Stomach (tissue), 8 donors: ENCODE measurements at regions not wholly inside any gene's neighbourhood (a gene's known extent, or its start where the extent isn't known, plus 50 kb on each side); places are given as distances from the start of the nearest gene placed in this dataset.

Source experiments
- DNase-seq, 2 donors: peaks; one replicate each; pipeline versions ENCODE4 v3.0.0 to v3.0.0-alpha.2; 2013 to 2019
- H3K27ac ChIP-seq, 5 donors: fragments of 200-600 bp in 4 of 5; sonication (generic) in 4 of 5; one replicate each; pipeline ENCODE4 v1.5.1; 2013 to 2019; ENCODE audit warnings: mild to moderate bottlenecking in 1 of 5, moderate library complexity in 1 of 5
- H3K27me3 ChIP-seq, 3 donors: fragments of 200-600 bp; sonication (generic); one replicate each; pipeline ENCODE4 v1.5.1; 2017 to 2019; ENCODE audit warnings: mixed run types in 1 of 3
- H3K36me3 ChIP-seq, 4 donors: fragments of 200-600 bp; sonication (generic); 1 replicate in 3 of 4; 2 replicates in 1 of 4; pipeline ENCODE4 v1.5.1; 2016 to 2019
- H3K4me1 ChIP-seq, 4 donors: fragments of 200-600 bp; sonication (generic); one replicate each; pipeline ENCODE4 v1.5.1; 2016 to 2019
- H3K4me3 ChIP-seq, 4 donors: fragments of 200-600 bp; sonication (generic) in 3 of 4; one replicate each; pipeline ENCODE4 v1.5.1; 2016 to 2019; ENCODE audit warnings: mild to moderate bottlenecking in 1 of 4
- H3K9me3 ChIP-seq, 4 donors: fragments of 200-600 bp; sonication (generic); one replicate each; pipeline ENCODE4 v1.5.1; 2016 to 2019
- EP300 ChIP-seq: sonication (generic); formaldehyde crosslinking; IDR thresholded peaks from one replicate; pipeline ENCODE4 v1.6.1; 2017; ENCODE audit warnings: antibody characterized with exemption
- POLR2A ChIP-seq, 4 donors: fragments of 450-650 bp; IDR thresholded peaks; one replicate each; pipeline ENCODE4 v1.6.1; 2016; ENCODE audit warnings: antibody characterized with exemption in 4 of 4, control low read depth in 2 of 4, mild to moderate bottlenecking in 1 of 4, moderate library complexity in 1 of 4
- POLR2AphosphoS5 ChIP-seq, 3 donors: sonication (generic); formaldehyde crosslinking; IDR thresholded peaks; one replicate each; pipeline ENCODE4 v1.6.1; 2016; ENCODE audit warnings: antibody characterized with exemption in 3 of 3
- WGBS, 5 donors: extraction: QIAGEN DNeasy Blood & Tissue Kit in 3 of 5; methylation state at CpG; one replicate each; pipeline versions ENCODE4 v1.1.5 to v1.1.7; 2013 to 2018; 5-methylcytosine and 5-hydroxymethylcytosine counted together
- intact Hi-C: fragments of 100-400 bp; cut with DNase I; formaldehyde crosslinking; loops from one replicate; pipeline ENCODE4 v1.15.1; 2023; ENCODE audit warnings: low total_unique reads
- TF ChIP-seq, protein P1 (sequence below), 7 experiments: fragments of 450-650 bp in 4 of 7; fragments of 200-600 bp in 3 of 7; sonication (generic) in 3 of 7; IDR thresholded peaks; one replicate each; pipeline ENCODE4 v1.5.1; 2016 to 2019; ENCODE audit warnings: antibody characterized with exemption in 7 of 7, control low read depth in 2 of 7, mild to moderate bottlenecking in 1 of 7
- donor health status: healthy with polysubstance abuse.
- donor health status: Bipolar disorder and iron deficiency.
- donor health status: healthy.

DNA sequence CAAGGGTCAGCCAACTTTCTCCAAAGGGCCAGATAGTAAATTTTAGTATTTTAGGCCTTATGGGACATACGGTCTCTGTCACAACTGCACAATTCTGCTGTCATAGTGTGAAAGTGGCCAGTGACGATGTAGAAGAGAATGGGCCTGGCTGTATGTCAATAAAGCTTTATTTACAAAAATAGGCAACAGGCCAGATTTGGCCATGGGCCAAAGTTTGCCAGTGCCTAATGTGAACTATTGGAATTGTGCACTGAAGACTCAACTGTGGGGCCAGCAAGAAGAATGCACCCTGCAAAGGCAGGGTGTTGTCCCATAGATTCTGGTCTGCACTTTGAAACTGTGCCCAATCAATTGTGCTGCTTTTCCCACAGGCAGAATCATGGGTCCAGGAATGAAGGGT is 69.4 kb upstream of the PRR23E start:
- 66 to 81% (median 69%) methylated on average over 2 of the region's 2 CpGs for WGBS, 5 donors

DNA sequence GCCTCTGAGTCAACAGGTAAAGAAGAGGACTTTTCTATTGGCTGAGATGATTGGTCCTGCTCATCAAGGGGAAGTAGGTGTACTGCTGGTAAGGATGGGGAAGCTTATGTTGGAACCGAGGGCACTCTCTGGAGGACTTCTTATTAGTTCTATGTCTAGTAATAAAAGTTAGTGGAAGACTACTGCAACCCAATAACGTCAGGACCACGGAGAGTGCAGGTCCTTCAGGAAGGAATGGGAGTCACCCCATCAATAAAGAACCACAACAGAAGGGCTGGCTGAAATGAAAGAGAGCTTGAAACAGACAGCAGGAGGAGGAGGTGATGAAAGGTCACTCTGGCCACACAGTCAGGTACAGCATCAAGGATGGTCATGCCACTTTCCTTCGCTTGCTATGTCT is 68.8 kb upstream of the PRR23E start:
- Histone ChIP-seq H3K9me3 (no peaks in the 10 kb centered on the region), H3K27me3 (peaks cover 0 to 25% (median 0%) of the 10 kb centered on the region in 3 donors), H3K27ac (no peak overlapping the region), H3K4me1 (no peaks in the 10 kb centered on the region), H3K4me3 (no peak overlapping the region), H3K36me3 (no peaks in the 10 kb centered on the region)
- TF ChIP-seq, protein P1, sequence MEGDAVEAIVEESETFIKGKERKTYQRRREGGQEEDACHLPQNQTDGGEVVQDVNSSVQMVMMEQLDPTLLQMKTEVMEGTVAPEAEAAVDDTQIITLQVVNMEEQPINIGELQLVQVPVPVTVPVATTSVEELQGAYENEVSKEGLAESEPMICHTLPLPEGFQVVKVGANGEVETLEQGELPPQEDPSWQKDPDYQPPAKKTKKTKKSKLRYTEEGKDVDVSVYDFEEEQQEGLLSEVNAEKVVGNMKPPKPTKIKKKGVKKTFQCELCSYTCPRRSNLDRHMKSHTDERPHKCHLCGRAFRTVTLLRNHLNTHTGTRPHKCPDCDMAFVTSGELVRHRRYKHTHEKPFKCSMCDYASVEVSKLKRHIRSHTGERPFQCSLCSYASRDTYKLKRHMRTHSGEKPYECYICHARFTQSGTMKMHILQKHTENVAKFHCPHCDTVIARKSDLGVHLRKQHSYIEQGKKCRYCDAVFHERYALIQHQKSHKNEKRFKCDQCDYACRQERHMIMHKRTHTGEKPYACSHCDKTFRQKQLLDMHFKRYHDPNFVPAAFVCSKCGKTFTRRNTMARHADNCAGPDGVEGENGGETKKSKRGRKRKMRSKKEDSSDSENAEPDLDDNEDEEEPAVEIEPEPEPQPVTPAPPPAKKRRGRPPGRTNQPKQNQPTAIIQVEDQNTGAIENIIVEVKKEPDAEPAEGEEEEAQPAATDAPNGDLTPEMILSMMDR (IDR thresholded peaks at IDR 0.05), result no peak
- TF ChIP-seq EP300 (no peak), POLR2A (IDR thresholded peaks at IDR 0.05) (no peak), POLR2AphosphoS5 (IDR thresholded peaks at IDR 0.05) (no peak)
- intact Hi-C loops, result no loop called here
- WGBS, 5 donors, result 45 to 71% (median 57%) methylated on average over 4 of the region's 4 CpGs
- DNase-seq, result no peak

More for the DNA sequence above, 69.4 kb upstream of the PRR23E start:
- Histone ChIP-seq H3K4me1 (no peaks in the 10 kb centered on the region), H3K27me3 (peaks cover 0 to 25% (median 0%) of the 10 kb centered on the region in 3 donors), H3K4me3 (no peak overlapping the region), H3K9me3 (no peaks in the 10 kb centered on the region), H3K36me3 (no peaks in the 10 kb centered on the region), H3K27ac (no peak overlapping the region)
- no peak for TF ChIP-seq POLR2AphosphoS5 (IDR thresholded peaks at IDR 0.05)
- TF ChIP-seq, protein P1 (IDR thresholded peaks at IDR 0.05), result no peak
- TF ChIP-seq EP300, result no peak
- TF ChIP-seq POLR2A (IDR thresholded peaks at IDR 0.05), result no peak
- peak in 1 of 2 donors; percentile 17 for DNase-seq
- intact Hi-C loops, result no loop called here

DNA sequence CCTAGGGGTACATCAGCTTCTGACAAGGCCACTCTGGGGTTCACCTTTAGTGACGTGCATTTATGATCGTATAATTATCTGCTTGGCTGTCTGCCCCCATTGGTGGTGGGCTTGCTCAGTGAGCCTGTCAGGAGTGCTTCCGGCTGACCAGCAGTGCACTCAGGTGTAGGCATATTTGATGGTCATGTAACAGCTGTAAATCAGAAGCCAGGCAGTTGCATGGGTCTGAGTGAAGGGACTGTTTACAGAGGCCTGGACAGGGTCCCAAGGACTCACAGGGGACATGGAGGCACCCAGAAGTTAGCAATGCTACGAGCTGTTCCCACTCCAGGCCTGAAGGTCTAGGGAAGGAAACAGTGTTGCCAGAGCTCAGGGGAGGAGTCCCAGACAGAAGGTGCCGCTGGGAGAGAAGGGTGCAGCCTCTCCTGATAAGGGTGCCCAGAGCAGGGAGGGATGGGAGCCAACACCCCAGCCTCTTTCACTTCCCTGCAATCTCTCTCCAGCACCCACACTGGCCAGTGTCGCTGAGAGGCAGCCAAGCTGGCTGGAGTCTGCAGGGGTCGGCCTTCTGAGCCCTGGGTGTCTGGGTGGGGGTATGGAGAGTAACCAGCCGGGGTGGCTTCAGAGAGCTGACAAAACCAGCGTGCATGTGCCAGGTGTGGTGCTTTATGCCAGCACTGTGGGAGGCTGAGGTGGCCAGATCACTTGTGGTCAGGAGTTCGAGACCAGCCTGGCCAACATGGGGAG is 61.3 kb upstream of the PRR23E start:
- intact Hi-C loops, result no loop called here
- H3K36me3 ChIP-seq, result no peaks in the 10 kb centered on the region
- 45 to 70% (median 57%) methylated on average over 7 to 10 of the region's 10 CpGs for WGBS, 5 donors
- peaks cover 0 to 61% (median 28%) of the 10 kb centered on the region in 3 donors for H3K27me3 ChIP-seq
- no peaks in the 10 kb centered on the region for H3K9me3 ChIP-seq
- peak; percentile 35 to 55 for DNase-seq
- peaks cover 4 to 29% (median 25%) of the 10 kb centered on the region in 4 donors for H3K4me1 ChIP-seq
- H3K4me3 ChIP-seq, result no peak overlapping the region
- H3K27ac ChIP-seq, result no peak overlapping the region
- TF ChIP-seq POLR2A (IDR thresholded peaks at IDR 0.05), result no peak
- no peak for TF ChIP-seq POLR2AphosphoS5 (IDR thresholded peaks at IDR 0.05)
- TF ChIP-seq, protein P1 (IDR thresholded peaks at IDR 0.05), result no peak
- TF ChIP-seq EP300, result no peak

DNA sequence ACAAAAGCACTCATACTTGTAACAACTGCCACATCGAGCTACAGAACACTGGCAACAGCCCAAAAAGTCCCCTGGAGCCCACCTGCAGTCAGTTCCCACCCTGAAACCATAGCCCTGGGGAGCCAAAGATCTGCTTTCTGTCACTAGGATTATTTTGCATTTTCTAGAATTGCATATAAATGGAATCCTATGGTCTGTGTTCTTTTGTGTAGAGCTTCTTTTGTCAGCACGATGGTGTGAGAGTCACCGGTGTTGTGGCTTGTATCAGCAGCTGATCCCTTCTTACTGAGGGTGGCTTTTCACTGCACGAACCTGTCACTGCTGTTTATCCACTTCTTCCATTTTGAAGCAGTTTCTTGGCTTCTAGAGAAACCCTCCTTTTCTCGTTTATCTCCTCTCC is 60.1 kb upstream of the PRR23E start:
- no peak overlapping the region for H3K4me3 ChIP-seq
- no peaks in the 10 kb centered on the region for H3K9me3 ChIP-seq
- DNase-seq, result no peak
- peaks cover 4 to 31% (median 28%) of the 10 kb centered on the region in 4 donors for H3K4me1 ChIP-seq
- 55 to 68% (median 60%) methylated on average over 5 of the region's 5 CpGs for WGBS, 5 donors
- H3K27me3 ChIP-seq, result peaks cover 0 to 58% (median 28%) of the 10 kb centered on the region in 3 donors
- H3K36me3 ChIP-seq, result no peaks in the 10 kb centered on the region
- no peak overlapping the region for H3K27ac ChIP-seq
- TF ChIP-seq POLR2A (IDR thresholded peaks at IDR 0.05) (no peak), EP300 (no peak), POLR2AphosphoS5 (IDR thresholded peaks at IDR 0.05) (no peak)
- TF ChIP-seq, protein P1 (IDR thresholded peaks at IDR 0.05), result no peak
- intact Hi-C loops, result no loop called here
